ENCODE measurements at regions not wholly inside any gene's neighbourhood (a gene's known extent, or its start where the extent isn't known, plus 50 kb on each side); places are given as distances from the start of the nearest gene placed in this dataset.

- peaks cover 8% of the 10 kb centered on the region; the same call in 1 of the 2 replicates for H3K4me1 ChIP-seq (ENCODE audit: insufficient read depth, low read length)
- no peak overlapping the region for H3K27ac ChIP-seq (ENCODE audit: low read length)
These were observed 162.7 kb downstream of the BMP4 start for GRCh38 chr14:53793790-53794505.

GRCh38 chr14:53792909-53793308 lies 163.7 kb downstream of the BMP4 start:
- no peaks in the 10 kb centered on the region for H3K9me3 ChIP-seq (ENCODE audit: low read length)
- ChIA-PET CTCF (no interaction called here), POLR2A (ENCODE audit: unreplicated experiment) (no interaction called here)
- peak; percentile 14 for DNase-seq
- no peak overlapping the region for H2AFZ ChIP-seq (ENCODE audit: low read length)
- intact Hi-C loops (cut with micrococcal nuclease), result loop anchor here (5.0 kb wide), 1 partner anchor 159 kb away; no protein-coding TSS in a partner anchor
- no peaks in the 10 kb centered on the region for H3F3A ChIP-seq (ENCODE audit: low read length, unreplicated experiment)
- BruUV-seq (replicated peaks), result no TSS peak
- no peak; the same call in 1 of the 2 replicates for ATAC-seq
- no peak overlapping the region for H3K9ac ChIP-seq (ENCODE audit: low read length)
- no peak overlapping the region for H3K4me3 ChIP-seq (ENCODE audit: low read length)
- H4K20me1 ChIP-seq (ENCODE audit: low read length), result no peaks in the 10 kb centered on the region
- no peak overlapping the region for H3K4me2 ChIP-seq (ENCODE audit: low read length)
- TF ChIP-seq EZH2 (IDR thresholded peaks at IDR 0.05; ENCODE audit: low read length, unreplicated experiment), result no peak
- TF ChIP-seq EZH2phosphoT487 (IDR thresholded peaks at IDR 0.05; ENCODE audit: borderline replicate concordance, low read length), result no peak
- TF ChIP-seq CTCF (conservative IDR thresholded peaks at IDR 0.05; ENCODE audit: low read depth, low read length), result peak; percentile 54
- no peaks in the 10 kb centered on the region for H3K27me3 ChIP-seq (ENCODE audit: low read length)
- H3K79me2 ChIP-seq (ENCODE audit: low read length), result no peaks in the 10 kb centered on the region
- peaks cover 8% of the 10 kb centered on the region; the same call in 1 of the 2 replicates for H3K4me1 ChIP-seq (ENCODE audit: insufficient read depth, low read length)
- H3K27ac ChIP-seq (ENCODE audit: low read length), result no peak overlapping the region
- H3K9me2 ChIP-seq (replicated peaks; ENCODE audit: low read length), result no peaks in the 10 kb centered on the region
- H3K36me3 ChIP-seq (ENCODE audit: low read depth, low read length), result no peaks in the 10 kb centered on the region

More at GRCh38 chr14:53793790-53794505, 162.7 kb downstream of the BMP4 start:
- DNase-seq (peak; percentile 55), ATAC-seq (peak; percentile 95)
- no peak overlapping the region for H2AFZ ChIP-seq (ENCODE audit: low read length)
- no peaks in the 10 kb centered on the region for H3K79me2 ChIP-seq (ENCODE audit: low read length)
- no peak overlapping the region for H3K9ac ChIP-seq (ENCODE audit: low read length)
- H3F3A ChIP-seq (ENCODE audit: low read length, unreplicated experiment), result no peaks in the 10 kb centered on the region
- TF ChIP-seq CTCF (conservative IDR thresholded peaks at IDR 0.05; ENCODE audit: low read depth, low read length), result no peak
- no peak for TF ChIP-seq EZH2 (IDR thresholded peaks at IDR 0.05; ENCODE audit: low read length, unreplicated experiment)
- no peak for TF ChIP-seq EZH2phosphoT487 (IDR thresholded peaks at IDR 0.05; ENCODE audit: borderline replicate concordance, low read length)
- H4K20me1 ChIP-seq (ENCODE audit: low read length), result no peaks in the 10 kb centered on the region
- no peaks in the 10 kb centered on the region for H3K27me3 ChIP-seq (ENCODE audit: low read length)
- no peaks in the 10 kb centered on the region for H3K9me2 ChIP-seq (replicated peaks; ENCODE audit: low read length)
- POLR2A ChIA-PET (ENCODE audit: unreplicated experiment), result no interaction called here
- CTCF ChIA-PET, result no interaction called here
- intact Hi-C loops (cut with micrococcal nuclease), result loop anchor here (2.0 to 5.0 kb wide), 2 partner anchors 158 to 255 kb away; no protein-coding TSS in a partner anchor
- H3K4me3 ChIP-seq (ENCODE audit: low read length), result no peak overlapping the region
- no peaks in the 10 kb centered on the region for H3K9me3 ChIP-seq (ENCODE audit: low read length)
- H3K4me2 ChIP-seq (ENCODE audit: low read length), result no peak overlapping the region
- BruUV-seq (replicated peaks), result no TSS peak
- H3K36me3 ChIP-seq (ENCODE audit: low read depth, low read length), result no peaks in the 10 kb centered on the region

Measured in PC-3 (cell line).